OCI-LY1 (cell line): ENCODE measurements at regions not wholly inside any gene's neighbourhood (a gene's known extent, or its start where the extent isn't known, plus 50 kb on each side); places are given as distances from the start of the nearest gene placed in this dataset.

ENCODE experiments used
- CTCF ChIP-seq: fragments of 200-600 bp; sonication (generic), shearing (Covaris generic); IDR thresholded peaks from 2 replicates; pipeline ENCODE4 v1.5.1; 2017; ENCODE audit warnings: mild to moderate bottlenecking, antibody characterized with exemption, low read length, moderate library complexity, mixed read lengths
- EZH2 ChIP-seq: fragments of 200-600 bp; sonication (generic), shearing (Covaris generic); IDR thresholded peaks from 2 replicates; pipeline ENCODE4 v1.8.0; 2017; ENCODE audit warnings: borderline replicate concordance, mixed run types, mild to moderate bottlenecking, antibody characterized with exemption, low read length, moderate library complexity, mixed read lengths

- TF ChIP-seq CTCF (no peak), EZH2 (no peak)
Measured at GRCh38 chr13:76245920-76246319, 609.8 kb downstream of the LMO7 start.
